Smooth muscle cell (in vitro differentiated cells): ENCODE measurements at regions not wholly inside any gene's neighbourhood (a gene's known extent, or its start where the extent isn't known, plus 50 kb on each side); places are given as distances from the start of the nearest gene placed in this dataset.
A peak's percentile ranks its signal among the peaks of the same experiment; 100 is the strongest.

Experiments
- DNase-seq: peaks from one replicate; lab custom pipeline; 2025; ENCODE audit not compliant: unreplicated experiment; lab: John Stamatoyannopoulos, UW
- H2AFZ ChIP-seq: fragments of 200-600 bp; sonication (generic); 2 replicates; pipeline ENCODE4 v1.6.0; 2016; ENCODE audit warnings: antibody characterized with exemption, low read depth, mild to moderate bottlenecking
- H3F3A ChIP-seq: fragments of 200-600 bp; sonication (generic); 2 replicates; pipeline ENCODE4 v1.6.0; 2017; ENCODE audit warnings: antibody characterized with exemption, low read depth
- H3K27ac ChIP-seq: fragments of 200-600 bp; sonication (generic); 2 replicates; pipeline ENCODE4 v1.5.1; 2016; ENCODE audit warnings: low read depth, mild to moderate bottlenecking
- H3K27me3 ChIP-seq: fragments of 200-600 bp; sonication (generic); 2 replicates; pipeline ENCODE4 v1.6.1; 2016; ENCODE audit warnings: low read depth, mild to moderate bottlenecking
- H3K36me3 ChIP-seq: fragments of 200-600 bp; sonication (generic); 2 replicates; pipeline ENCODE4 v1.5.1; 2016; ENCODE audit warnings: low read depth
- H3K4me1 ChIP-seq: fragments of 200-600 bp; sonication (generic); 2 replicates; pipeline ENCODE4 v1.5.1; 2016; ENCODE audit warnings: low read depth
- H3K4me2 ChIP-seq: fragments of 200-600 bp; sonication (generic); 2 replicates; pipeline ENCODE4 v1.6.0; 2016; ENCODE audit warnings: mild to moderate bottlenecking
- H3K4me3 ChIP-seq: fragments of 200-600 bp; sonication (generic); 2 replicates; pipeline ENCODE4 v1.5.1; 2016; ENCODE audit warnings: mild to moderate bottlenecking
- H3K79me2 ChIP-seq: fragments of 200-600 bp; sonication (generic); 2 replicates; pipeline ENCODE4 v1.6.0; 2016; ENCODE audit warnings: low read depth, mild to moderate bottlenecking
- H3K9ac ChIP-seq: fragments of 200-600 bp; sonication (generic); 2 replicates; pipeline ENCODE4 v1.6.0; 2016; ENCODE audit warnings: low read depth
- H3K9me3 ChIP-seq: fragments of 200-600 bp; sonication (generic); replicated peaks from 2 replicates; pipeline ENCODE4 v1.5.1; 2016; ENCODE audit warnings: low read depth
- H4K20me1 ChIP-seq: fragments of 200-600 bp; sonication (generic); 2 replicates; pipeline ENCODE4 v1.6.0; 2016; ENCODE audit warnings: low read depth
- CTCF ChIP-seq: fragments of 200-600 bp; sonication (generic); IDR thresholded peaks from 2 replicates; pipeline ENCODE4 v1.5.1; 2017; ENCODE audit warnings: borderline replicate concordance, mild to moderate bottlenecking, antibody characterized with exemption; ENCODE audit not compliant: insufficient read depth, poor library complexity, severe bottlenecking
- WGBS: methylation state at CpG from one replicate; pipeline ENCODE4 v1.1.7; 2016; ENCODE audit warnings: low lambda C conversion rate; 5-methylcytosine and 5-hydroxymethylcytosine counted together

GRCh38 chr3:34882764-34883163 is 756.6 kb upstream of the ARPP21 start:
- Histone ChIP-seq H3K9ac (no peak overlapping the region), H3K4me3 (no peak overlapping the region), H3K27ac (no peak overlapping the region), H2AFZ (no peak overlapping the region), H3K27me3 (no peaks in the 10 kb centered on the region), H3K79me2 (no peaks in the 10 kb centered on the region), H3K9me3 (no peaks in the 10 kb centered on the region), H3F3A (no peaks in the 10 kb centered on the region), H3K4me2 (no peak overlapping the region), H3K36me3 (no peaks in the 10 kb centered on the region), H4K20me1 (no peaks in the 10 kb centered on the region), H3K4me1 (no peaks in the 10 kb centered on the region)
- WGBS: 91% methylated on average over 2 of the region's 2 CpGs
- no peak for DNase-seq
- TF ChIP-seq CTCF: peak; percentile 31

- Histone ChIP-seq H3K4me2 (no peak overlapping the region), H3K27me3 (no peaks in the 10 kb centered on the region), H3K9ac (no peak overlapping the region), H4K20me1 (no peaks in the 10 kb centered on the region), H3K27ac (no peak overlapping the region), H2AFZ (no peak overlapping the region), H3K9me3 (no peaks in the 10 kb centered on the region), H3K4me3 (no peak overlapping the region), H3K36me3 (no peaks in the 10 kb centered on the region), H3F3A (no peaks in the 10 kb centered on the region), H3K79me2 (no peaks in the 10 kb centered on the region), H3K4me1 (no peaks in the 10 kb centered on the region)
- WGBS: 75% methylated on average over 2 of the region's 2 CpGs
- no peak for DNase-seq
- TF ChIP-seq CTCF: no peak
Measured at GRCh38 chr3:34884007-34884406, 755.3 kb upstream of the ARPP21 start.

- Histone ChIP-seq H3K4me2 (no peak overlapping the region), H3K27me3 (no peaks in the 10 kb centered on the region), H3K4me3 (no peak overlapping the region), H3K9me3 (no peaks in the 10 kb centered on the region), H3K27ac (no peak overlapping the region), H3K79me2 (no peaks in the 10 kb centered on the region), H3K4me1 (no peaks in the 10 kb centered on the region), H3K36me3 (no peaks in the 10 kb centered on the region), H2AFZ (no peak overlapping the region), H4K20me1 (no peaks in the 10 kb centered on the region), H3F3A (no peaks in the 10 kb centered on the region), H3K9ac (no peak overlapping the region)
- 67% methylated on average over 4 of the region's 4 CpGs for WGBS
- no peak for TF ChIP-seq CTCF
- DNase-seq: no peak
Measured at GRCh38 chr3:34886443-34886842, 752.9 kb upstream of the ARPP21 start.

- H3K4me2 ChIP-seq: no peak overlapping the region
- WGBS: 79% methylated on average over 2 of the region's 2 CpGs
- H4K20me1 ChIP-seq: no peaks in the 10 kb centered on the region
- TF ChIP-seq CTCF: no peak
- no peaks in the 10 kb centered on the region for H3K27me3 ChIP-seq
- H3K4me3 ChIP-seq: no peak overlapping the region
- no peak overlapping the region for H3K27ac ChIP-seq
- no peaks in the 10 kb centered on the region for H3K79me2 ChIP-seq
- no peak for DNase-seq
- no peak overlapping the region for H2AFZ ChIP-seq
- no peak overlapping the region for H3K9ac ChIP-seq
- H3K9me3 ChIP-seq: no peaks in the 10 kb centered on the region
- H3K4me1 ChIP-seq: no peaks in the 10 kb centered on the region
- no peaks in the 10 kb centered on the region for H3F3A ChIP-seq
- no peaks in the 10 kb centered on the region for H3K36me3 ChIP-seq
Measured at GRCh38 chr3:34889641-34890040, 749.7 kb upstream of the ARPP21 start.
